ENCODE measurements at regions not wholly inside any gene's neighbourhood (a gene's known extent, or its start where the extent isn't known, plus 50 kb on each side); places are given as distances from the start of the nearest gene placed in this dataset.

DNA sequence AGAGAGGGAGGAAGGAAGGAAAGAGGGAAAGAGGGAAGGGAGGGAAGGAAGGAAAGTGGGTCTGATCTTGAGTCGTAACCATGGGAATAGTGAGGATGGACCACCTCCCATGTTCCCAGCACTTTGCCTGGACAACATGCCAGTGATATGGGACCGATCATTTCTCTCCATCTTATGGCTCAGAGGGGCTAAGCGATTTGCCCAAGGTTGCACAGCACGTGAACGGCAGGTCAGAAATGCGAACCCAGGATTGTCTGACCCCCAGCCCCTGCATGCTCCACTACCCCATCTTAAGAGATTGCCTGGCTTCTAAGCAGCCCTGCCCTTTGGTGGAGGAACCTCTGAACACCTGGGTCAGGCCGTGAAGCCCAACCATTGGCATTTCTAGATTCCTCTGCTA is 109.0 kb upstream of the CARD11 start:
- H3K4me1 ChIP-seq (ENCODE audit: control insufficient read depth, extremely low read depth, insufficient read depth, low read length) = no peaks in the 10 kb centered on the region
- no peaks in the 10 kb centered on the region for H3K36me3 ChIP-seq (ENCODE audit: control insufficient read depth, insufficient read depth, low read length)
- H3K27me3 ChIP-seq (ENCODE audit: control insufficient read depth, insufficient read depth, low read length) = no peaks in the 10 kb centered on the region
- H3K27ac ChIP-seq (ENCODE audit: insufficient read depth, low read length) = no peak overlapping the region
- H3K4me3 ChIP-seq (replicated peaks in 1 of 4; ENCODE audit: control extremely low read depth in 1 of 4, insufficient read depth in 1 of 4, low read depth in 3 of 4, low read length in 4 of 4) = no peak overlapping the region
- no peak overlapping the region for H2AFZ ChIP-seq (ENCODE audit: low read length)
- H3K9me3 ChIP-seq (ENCODE audit: control insufficient read depth, insufficient read depth, low read depth, low read length) = no peaks in the 10 kb centered on the region
- no peaks in the 10 kb centered on the region for H4K20me1 ChIP-seq (ENCODE audit: control insufficient read depth, extremely low read depth, insufficient read depth, low read length)
- H3K9ac ChIP-seq (ENCODE audit: insufficient read depth, low read length) = no peak overlapping the region
- no peaks in the 10 kb centered on the region for H3K79me2 ChIP-seq (ENCODE audit: control insufficient read depth, insufficient read depth, low read length)
- H3K4me2 ChIP-seq (ENCODE audit: extremely low read depth, insufficient read depth, low read length) = no peak overlapping the region
- DNase-seq (ENCODE audit: low read depth in 2 of 2) = no peak
- TF ChIP-seq CTCF (conservative IDR thresholded peaks at IDR 0.05 in 1 of 2, IDR thresholded peaks at IDR 0.05 in 1 of 2; ENCODE audit: low read depth in 1 of 2, low read length in 2 of 2) (no peak), EZH2 (IDR thresholded peaks at IDR 0.05; ENCODE audit: low read length, missing control alignments) (no peak)

DNA sequence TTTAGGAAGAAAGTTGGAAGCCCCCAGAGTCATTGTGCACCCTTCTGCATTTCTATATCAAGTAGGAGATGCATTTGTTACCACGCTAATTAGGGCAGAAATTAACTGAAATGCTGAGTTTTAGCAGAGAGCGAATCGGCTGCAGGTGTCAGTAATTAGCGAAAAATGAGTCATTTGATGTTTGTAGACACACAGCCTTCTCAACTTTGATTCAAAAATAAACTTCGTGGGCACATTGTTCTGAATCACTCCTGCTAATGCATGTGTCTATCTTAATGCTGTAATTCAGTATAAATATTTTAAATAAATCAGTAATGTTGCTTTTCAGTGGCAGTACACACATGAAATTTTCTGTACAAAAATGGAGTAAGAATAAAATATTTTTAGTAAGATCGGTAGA is 109.5 kb upstream of the CARD11 start:
- TF ChIP-seq CTCF (conservative IDR thresholded peaks at IDR 0.05 in 1 of 2, IDR thresholded peaks at IDR 0.05 in 1 of 2; ENCODE audit: low read depth in 1 of 2, low read length in 2 of 2) = no peak
- no peak for TF ChIP-seq EZH2 (IDR thresholded peaks at IDR 0.05; ENCODE audit: low read length, missing control alignments)
- Histone ChIP-seq H4K20me1 (ENCODE audit: control insufficient read depth, extremely low read depth, insufficient read depth, low read length) (no peaks in the 10 kb centered on the region), H3K4me3 (replicated peaks in 1 of 4; ENCODE audit: control extremely low read depth in 1 of 4, insufficient read depth in 1 of 4, low read depth in 3 of 4, low read length in 4 of 4) (no peak overlapping the region), H3K9me3 (ENCODE audit: control insufficient read depth, insufficient read depth, low read depth, low read length) (no peaks in the 10 kb centered on the region), H3K4me1 (ENCODE audit: control insufficient read depth, extremely low read depth, insufficient read depth, low read length) (no peaks in the 10 kb centered on the region), H3K4me2 (ENCODE audit: extremely low read depth, insufficient read depth, low read length) (no peak overlapping the region), H3K79me2 (ENCODE audit: control insufficient read depth, insufficient read depth, low read length) (no peaks in the 10 kb centered on the region), H3K36me3 (ENCODE audit: control insufficient read depth, insufficient read depth, low read length) (no peaks in the 10 kb centered on the region), H3K9ac (ENCODE audit: insufficient read depth, low read length) (no peak overlapping the region), H2AFZ (ENCODE audit: low read length) (no peak overlapping the region), H3K27me3 (ENCODE audit: control insufficient read depth, insufficient read depth, low read length) (no peaks in the 10 kb centered on the region), H3K27ac (ENCODE audit: insufficient read depth, low read length) (no peak overlapping the region)
- DNase-seq (ENCODE audit: low read depth in 2 of 2) = no peak

- Histone ChIP-seq H3K27ac (ENCODE audit: insufficient read depth, low read length) (no peak overlapping the region), H3K9ac (ENCODE audit: insufficient read depth, low read length) (no peak overlapping the region), H3K4me1 (ENCODE audit: control insufficient read depth, extremely low read depth, insufficient read depth, low read length) (no peaks in the 10 kb centered on the region), H2AFZ (ENCODE audit: low read length) (no peak overlapping the region), H3K9me3 (ENCODE audit: control insufficient read depth, insufficient read depth, low read depth, low read length) (no peaks in the 10 kb centered on the region), H4K20me1 (ENCODE audit: control insufficient read depth, extremely low read depth, insufficient read depth, low read length) (no peaks in the 10 kb centered on the region), H3K79me2 (ENCODE audit: control insufficient read depth, insufficient read depth, low read length) (no peaks in the 10 kb centered on the region), H3K4me2 (ENCODE audit: extremely low read depth, insufficient read depth, low read length) (no peak overlapping the region), H3K4me3 (replicated peaks in 1 of 4; ENCODE audit: control extremely low read depth in 1 of 4, insufficient read depth in 1 of 4, low read depth in 3 of 4, low read length in 4 of 4) (no peak overlapping the region), H3K36me3 (ENCODE audit: control insufficient read depth, insufficient read depth, low read length) (no peaks in the 10 kb centered on the region), H3K27me3 (ENCODE audit: control insufficient read depth, insufficient read depth, low read length) (no peaks in the 10 kb centered on the region)
- no peak for DNase-seq (ENCODE audit: low read depth in 2 of 2)
- TF ChIP-seq CTCF (conservative IDR thresholded peaks at IDR 0.05 in 1 of 2, IDR thresholded peaks at IDR 0.05 in 1 of 2; ENCODE audit: low read depth in 1 of 2, low read length in 2 of 2) (no peak), EZH2 (IDR thresholded peaks at IDR 0.05; ENCODE audit: low read length, missing control alignments) (no peak)
Observed at GRCh38 chr7:3154317-3154716, 110.7 kb upstream of the CARD11 start.

Measured in fibroblast of lung (primary cell).